ENCODE measurements at regions not wholly inside any gene's neighbourhood (a gene's known extent, or its start where the extent isn't known, plus 50 kb on each side); places are given as distances from the start of the nearest gene placed in this dataset.

GRCh38 chr3:164200053-164200823, 878.1 kb downstream of the SI start:
- TF ChIP-seq JUND (IDR thresholded peaks at IDR 0.05) = no peak
- TF ChIP-seq CTCF (IDR thresholded peaks at IDR 0.05 in 2 of 3, conservative IDR thresholded peaks at IDR 0.05 in 1 of 3; ENCODE audit: borderline replicate concordance in 1 of 3, insufficient read depth in 1 of 3, low read depth in 2 of 3, low read length in 2 of 3) = no peak
- TF ChIP-seq FOSL1 (IDR thresholded peaks at IDR 0.05; ENCODE audit: low read depth) = no peak
- no peak for TF ChIP-seq POLR2A (IDR thresholded peaks at IDR 0.05; ENCODE audit: borderline replicate concordance, extremely low read depth, insufficient read depth, insufficient read length)
- no peak for TF ChIP-seq EGR1 (IDR thresholded peaks at IDR 0.05; ENCODE audit: low read depth)
- no peak for TF ChIP-seq MAX (IDR thresholded peaks at IDR 0.05)
- no peak for TF ChIP-seq ELF1 (IDR thresholded peaks at IDR 0.05; ENCODE audit: borderline replicate concordance, low read depth)
- TF ChIP-seq TCF7L2 (IDR thresholded peaks at IDR 0.05; ENCODE audit: borderline replicate concordance, extremely low read depth, insufficient read depth, insufficient read length) = no peak
- TF ChIP-seq SRF (IDR thresholded peaks at IDR 0.05; ENCODE audit: low read depth) = no peak

All from HCT116 (cell line).